ENCODE measurements at regions not wholly inside any gene's neighbourhood (a gene's known extent, or its start where the extent isn't known, plus 50 kb on each side); places are given as distances from the start of the nearest gene placed in this dataset.

DNA sequence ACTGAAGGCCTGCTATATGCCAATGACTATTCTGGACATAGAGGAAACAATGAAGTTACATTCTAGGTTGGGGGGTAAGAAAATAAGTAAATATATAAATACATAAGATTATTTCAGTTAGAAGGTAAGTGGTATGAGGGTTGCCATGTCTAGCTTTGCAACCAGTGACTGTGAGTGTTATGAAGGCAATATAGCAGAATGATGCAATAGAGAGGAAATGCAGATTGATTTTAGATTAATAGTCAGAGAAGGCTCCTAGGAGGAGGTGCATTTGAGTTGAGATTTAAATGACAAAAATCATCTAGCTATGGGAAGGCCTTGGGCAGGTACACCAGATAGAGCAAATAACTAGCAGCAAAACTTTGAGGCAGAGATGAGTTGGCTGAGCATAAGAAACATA is 243.2 kb downstream of the FBXO8 start:
- intact Hi-C loops (cut with DNase I): no loop called here
- Histone ChIP-seq H3K36me3 (no peaks in the 10 kb centered on the region), H3K4me3 (no peak overlapping the region), H3K9me3 (no peaks in the 10 kb centered on the region), H3K27me3 (no peaks in the 10 kb centered on the region), H3K4me1 (peaks cover 2 to 3% of the 10 kb centered on the region in 2 donors), H3K27ac (no peak overlapping the region)
- no peak for DNase-seq (ENCODE audit: low spot score in 2 of 2)
- no peak for TF ChIP-seq CTCF (IDR thresholded peaks at IDR 0.05)

DNA sequence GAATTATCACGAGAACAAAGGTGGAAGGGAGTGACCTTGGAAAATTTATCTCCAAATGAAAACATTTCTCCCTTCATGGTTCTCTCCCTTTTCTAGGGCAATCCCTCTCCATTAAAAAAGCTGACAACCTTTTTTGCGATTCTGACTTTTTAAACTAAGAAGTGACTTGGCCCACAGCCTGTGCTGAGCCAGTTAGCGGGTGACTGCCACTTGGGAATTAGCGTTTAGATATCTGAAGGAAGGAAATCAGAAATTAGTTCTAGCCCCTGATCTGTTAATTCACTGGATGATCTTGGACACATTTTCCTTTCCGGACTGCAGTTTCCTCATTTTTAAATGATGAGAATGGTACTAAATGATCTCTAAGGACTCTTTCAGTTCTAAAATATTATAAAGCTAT is 245.0 kb downstream of the FBXO8 start:
- Histone ChIP-seq H3K4me3 (no peak overlapping the region), H3K9me3 (no peaks in the 10 kb centered on the region), H3K27me3 (no peaks in the 10 kb centered on the region), H3K4me1 (peaks cover 2 to 3% of the 10 kb centered on the region in 2 donors), H3K36me3 (no peaks in the 10 kb centered on the region), H3K27ac (no peak overlapping the region)
- intact Hi-C loops (cut with DNase I): no loop called here
- no peak for DNase-seq (ENCODE audit: low spot score in 2 of 2)
- no peak for TF ChIP-seq CTCF (IDR thresholded peaks at IDR 0.05)

DNA sequence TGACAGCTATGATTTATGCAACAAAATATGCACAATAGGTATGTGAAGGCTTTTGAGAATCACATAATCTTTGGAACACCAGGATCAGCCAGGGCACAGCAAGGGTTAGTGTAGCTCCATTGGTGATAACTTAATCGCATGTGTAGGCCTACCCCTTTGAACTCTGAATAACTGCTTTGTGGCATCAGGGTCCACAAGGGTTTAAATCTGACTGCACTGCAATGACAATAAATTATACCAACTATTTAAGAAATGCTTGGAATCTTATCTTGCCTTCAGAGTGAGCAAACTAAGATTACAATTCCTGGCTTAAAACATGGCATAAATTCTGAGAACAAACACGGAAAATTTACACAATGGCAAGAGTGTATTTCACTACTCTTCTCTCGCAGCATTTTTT is 245.8 kb downstream of the FBXO8 start:
- Histone ChIP-seq H3K27me3 (no peaks in the 10 kb centered on the region), H3K9me3 (no peaks in the 10 kb centered on the region), H3K36me3 (no peaks in the 10 kb centered on the region), H3K4me3 (no peak overlapping the region), H3K4me1 (peaks cover 2 to 3% of the 10 kb centered on the region in 2 donors), H3K27ac (no peak overlapping the region)
- intact Hi-C loops (cut with DNase I): no loop called here
- TF ChIP-seq CTCF (IDR thresholded peaks at IDR 0.05): no peak
- DNase-seq (ENCODE audit: low spot score in 2 of 2): no peak

DNA sequence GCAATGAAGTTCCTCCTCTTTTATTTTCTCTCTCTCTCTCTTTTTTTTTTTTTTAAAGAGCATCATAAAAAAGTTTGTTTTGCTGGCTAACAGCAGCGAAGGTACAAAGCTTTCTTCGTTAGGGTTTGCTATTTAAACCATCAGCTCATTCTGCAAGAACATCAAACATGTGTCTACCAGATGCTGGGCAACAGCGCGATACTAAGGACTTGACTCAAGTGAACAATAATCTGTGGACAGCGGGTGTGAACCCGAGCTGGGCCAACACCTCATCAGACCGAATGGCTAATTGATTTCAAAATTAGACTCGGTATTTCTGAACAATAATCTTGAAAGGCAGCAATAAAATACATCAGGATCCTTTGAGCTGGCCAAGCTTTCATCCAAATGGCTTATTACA is 246.4 kb downstream of the FBXO8 start:
- no peak for DNase-seq (ENCODE audit: low spot score in 2 of 2)
- H3K9me3 ChIP-seq: no peaks in the 10 kb centered on the region
- H3K4me3 ChIP-seq: no peak overlapping the region
- no peak overlapping the region for H3K27ac ChIP-seq
- intact Hi-C loops (cut with DNase I): no loop called here
- TF ChIP-seq CTCF (IDR thresholded peaks at IDR 0.05): no peak
- H3K27me3 ChIP-seq: no peaks in the 10 kb centered on the region
- H3K36me3 ChIP-seq: no peaks in the 10 kb centered on the region
- peaks cover 2 to 3% of the 10 kb centered on the region in 2 donors for H3K4me1 ChIP-seq

DNA sequence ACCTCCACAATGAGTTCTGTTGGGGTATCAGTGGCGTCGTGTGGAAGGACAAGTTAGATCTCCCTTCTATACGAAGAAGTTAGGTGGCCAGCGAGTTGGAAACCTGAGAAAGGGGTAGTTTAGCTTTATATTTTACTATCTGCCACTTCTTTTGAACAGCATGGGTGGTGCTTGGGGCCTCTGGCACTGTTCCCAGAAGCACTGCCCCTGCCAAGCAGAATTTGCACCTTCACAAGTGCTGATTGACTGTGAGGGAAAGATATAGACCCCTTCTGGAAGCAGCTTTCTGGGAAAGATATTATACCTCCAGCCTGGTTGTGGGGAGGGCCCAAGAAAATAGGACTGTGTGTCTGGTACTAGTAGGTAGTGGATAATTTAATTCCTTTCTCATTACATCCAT is 246.9 kb downstream of the FBXO8 start:
- Histone ChIP-seq H3K4me3 (no peak overlapping the region), H3K27ac (no peak overlapping the region), H3K4me1 (peaks cover 2 to 3% of the 10 kb centered on the region in 2 donors), H3K9me3 (no peaks in the 10 kb centered on the region), H3K27me3 (no peaks in the 10 kb centered on the region), H3K36me3 (no peaks in the 10 kb centered on the region)
- intact Hi-C loops (cut with DNase I): no loop called here
- TF ChIP-seq CTCF (IDR thresholded peaks at IDR 0.05): no peak
- DNase-seq (ENCODE audit: low spot score in 2 of 2): no peak

- H3K27ac ChIP-seq: no peak overlapping the region
- no peaks in the 10 kb centered on the region for H3K9me3 ChIP-seq
- intact Hi-C loops (cut with DNase I): no loop called here
- no peak for TF ChIP-seq CTCF (IDR thresholded peaks at IDR 0.05)
- no peaks in the 10 kb centered on the region for H3K36me3 ChIP-seq
- H3K27me3 ChIP-seq: no peaks in the 10 kb centered on the region
- DNase-seq (ENCODE audit: low spot score in 2 of 2): no peak
- H3K4me1 ChIP-seq: peaks cover 2 to 3% of the 10 kb centered on the region in 2 donors
- no peak overlapping the region for H3K4me3 ChIP-seq
Observed at GRCh38 chr4:174036111-174036510, 247.4 kb downstream of the FBXO8 start.
